ENCODE measurements at regions not wholly inside any gene's neighbourhood (a gene's known extent, or its start where the extent isn't known, plus 50 kb on each side); places are given as distances from the start of the nearest gene placed in this dataset.
A peak's percentile ranks its signal among the peaks of the same experiment; 100 is the strongest.

DNA sequence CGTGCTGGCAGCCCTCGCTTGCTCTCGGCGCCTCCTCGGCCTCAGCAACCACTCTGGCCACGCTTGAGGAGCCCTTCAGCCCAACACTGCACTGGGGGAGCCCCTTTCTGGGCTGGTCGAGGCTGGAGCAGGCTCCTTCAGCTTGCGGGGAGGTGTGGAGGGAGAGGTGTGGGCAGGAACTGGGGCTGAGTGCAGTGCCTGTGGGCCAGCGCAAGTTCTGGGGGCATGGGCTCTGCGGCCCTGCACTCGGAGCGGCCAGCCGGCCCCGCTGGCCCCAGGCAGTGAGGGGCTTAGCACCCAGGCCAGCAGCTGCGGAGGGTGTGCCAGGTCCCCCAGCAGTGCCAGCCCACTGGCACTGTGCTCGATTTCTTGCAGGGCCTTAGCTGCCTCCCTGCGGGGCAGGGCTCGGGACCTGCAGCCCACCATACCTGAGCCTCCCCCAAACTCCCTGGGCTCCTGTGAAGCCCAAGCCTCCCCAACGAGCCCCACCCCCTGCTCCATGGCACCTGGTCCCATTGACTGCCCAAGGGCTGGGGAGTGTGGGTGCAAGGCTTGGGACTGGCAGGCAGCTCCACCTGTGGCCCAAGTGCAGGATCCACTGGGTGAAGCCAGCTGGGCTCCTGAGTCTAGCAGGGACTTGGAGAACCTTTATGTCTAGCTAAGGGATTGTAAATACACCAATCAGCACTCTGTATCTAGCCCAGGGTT is 556.8 kb downstream of the GABRG1 start:
- no peaks in the 10 kb centered on the region for H3K36me3 ChIP-seq
- DNase-seq = peak in 1 of 4 donors; percentile 47
- TF ChIP-seq, protein P1, sequence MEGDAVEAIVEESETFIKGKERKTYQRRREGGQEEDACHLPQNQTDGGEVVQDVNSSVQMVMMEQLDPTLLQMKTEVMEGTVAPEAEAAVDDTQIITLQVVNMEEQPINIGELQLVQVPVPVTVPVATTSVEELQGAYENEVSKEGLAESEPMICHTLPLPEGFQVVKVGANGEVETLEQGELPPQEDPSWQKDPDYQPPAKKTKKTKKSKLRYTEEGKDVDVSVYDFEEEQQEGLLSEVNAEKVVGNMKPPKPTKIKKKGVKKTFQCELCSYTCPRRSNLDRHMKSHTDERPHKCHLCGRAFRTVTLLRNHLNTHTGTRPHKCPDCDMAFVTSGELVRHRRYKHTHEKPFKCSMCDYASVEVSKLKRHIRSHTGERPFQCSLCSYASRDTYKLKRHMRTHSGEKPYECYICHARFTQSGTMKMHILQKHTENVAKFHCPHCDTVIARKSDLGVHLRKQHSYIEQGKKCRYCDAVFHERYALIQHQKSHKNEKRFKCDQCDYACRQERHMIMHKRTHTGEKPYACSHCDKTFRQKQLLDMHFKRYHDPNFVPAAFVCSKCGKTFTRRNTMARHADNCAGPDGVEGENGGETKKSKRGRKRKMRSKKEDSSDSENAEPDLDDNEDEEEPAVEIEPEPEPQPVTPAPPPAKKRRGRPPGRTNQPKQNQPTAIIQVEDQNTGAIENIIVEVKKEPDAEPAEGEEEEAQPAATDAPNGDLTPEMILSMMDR (IDR thresholded peaks at IDR 0.05) = no peak
- ATAC-seq = no peak
- no peak overlapping the region for H3K27ac ChIP-seq
- H3K4me1 ChIP-seq = no peaks in the 10 kb centered on the region
- intact Hi-C loops (cut with DNase I) = no loop called here
- no peaks in the 10 kb centered on the region for H3K27me3 ChIP-seq
- peaks cover 0 to 3% of the 10 kb centered on the region in 2 donors for H3K9me3 ChIP-seq
- no peak overlapping the region for H3K4me3 ChIP-seq

DNA sequence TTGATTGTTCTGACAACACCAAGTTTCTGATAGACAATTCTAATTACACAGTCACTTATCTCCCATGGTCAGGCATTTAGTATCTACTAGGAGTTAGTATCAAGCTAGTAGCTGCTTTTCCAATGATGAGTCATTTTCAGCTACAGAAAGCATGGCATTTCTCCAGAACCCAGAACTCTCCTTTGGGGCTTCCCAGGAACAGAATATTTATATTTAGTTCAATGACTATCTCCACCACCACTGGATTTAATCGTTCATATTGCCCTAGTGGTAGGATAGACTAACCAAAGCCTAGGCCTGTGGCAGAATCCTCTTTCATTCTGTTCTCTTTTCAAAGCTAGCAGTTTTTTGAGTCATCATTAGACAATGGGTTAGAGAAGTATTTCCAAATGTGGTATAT is 569.4 kb downstream of the GABRG1 start:
- Histone ChIP-seq H3K4me1 (no peaks in the 10 kb centered on the region), H3K27ac (no peak overlapping the region), H3K4me3 (no peak overlapping the region), H3K9me3 (no peaks in the 10 kb centered on the region), H3K36me3 (no peaks in the 10 kb centered on the region), H3K27me3 (no peaks in the 10 kb centered on the region)
- DNase-seq (no peak), ATAC-seq (no peak)
- intact Hi-C loops (cut with DNase I) = no loop called here
- TF ChIP-seq, protein P1 (IDR thresholded peaks at IDR 0.05) = no peak

DNA sequence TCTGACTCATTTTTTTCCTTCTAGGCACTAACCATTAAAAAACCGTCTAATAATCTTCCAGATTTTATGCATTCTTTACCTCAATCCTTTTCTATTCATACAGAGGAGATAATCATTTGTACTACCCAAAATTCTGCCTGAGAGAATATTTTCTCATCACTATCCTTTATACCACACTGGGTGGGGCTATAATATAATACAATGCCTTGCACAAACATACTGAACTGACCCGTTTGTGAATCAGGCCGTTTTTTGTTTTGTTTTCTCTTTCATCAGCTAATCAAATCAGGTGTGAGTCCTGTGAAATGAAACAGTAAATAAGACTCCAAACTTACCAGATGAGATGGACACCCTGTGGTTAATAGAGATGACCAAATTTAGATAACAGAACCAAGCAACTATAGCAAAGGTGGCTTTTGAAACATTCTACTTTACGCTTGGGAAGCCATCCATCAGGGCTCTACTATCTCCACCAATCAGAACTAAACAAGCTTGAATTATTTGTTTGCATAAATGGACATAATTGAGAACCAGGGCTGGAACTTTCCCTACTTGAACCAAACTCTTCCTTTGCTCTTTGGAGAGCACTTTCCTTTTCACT is 573.0 kb downstream of the GABRG1 start:
- ATAC-seq = no peak
- no peaks in the 10 kb centered on the region for H3K9me3 ChIP-seq
- DNase-seq = peak in 1 of 4 donors; percentile 17
- no peak overlapping the region for H3K4me3 ChIP-seq
- no peaks in the 10 kb centered on the region for H3K27me3 ChIP-seq
- H3K36me3 ChIP-seq = no peaks in the 10 kb centered on the region
- H3K4me1 ChIP-seq = no peaks in the 10 kb centered on the region
- H3K27ac ChIP-seq = no peak overlapping the region
- TF ChIP-seq, protein P1 (IDR thresholded peaks at IDR 0.05) = no peak
- intact Hi-C loops (cut with DNase I) = no loop called here

DNA sequence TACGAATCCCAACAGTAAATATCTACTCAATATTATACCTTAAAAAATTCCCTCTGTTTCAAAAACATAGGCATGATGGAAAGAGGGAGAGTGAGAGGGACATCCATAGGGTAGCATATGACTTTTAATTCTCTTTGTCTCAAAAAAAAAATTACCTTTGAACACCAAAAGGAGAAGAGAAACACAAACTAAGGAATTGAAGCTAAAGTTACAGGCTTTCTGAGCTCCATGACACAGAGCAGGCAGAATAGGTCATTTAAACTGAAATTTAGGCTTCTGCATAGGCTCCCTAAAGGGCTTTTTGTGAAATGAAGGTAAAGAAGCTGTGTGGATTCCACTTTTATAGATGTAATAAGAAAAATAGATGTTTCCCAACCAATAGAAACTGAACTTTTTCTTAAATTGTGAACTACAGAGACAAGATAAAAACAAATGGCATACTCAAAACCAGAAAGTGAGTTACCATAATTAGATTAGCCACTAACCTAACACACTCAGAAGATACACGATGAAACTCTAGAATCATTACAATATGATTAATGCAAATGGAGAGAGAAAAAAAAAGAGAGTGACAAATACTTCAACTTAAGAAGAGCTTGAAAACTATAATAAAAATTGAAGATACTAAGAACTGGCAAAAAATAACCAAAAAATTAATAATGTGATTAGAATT is 584.6 kb downstream of the GABRG1 start:
- H3K9me3 ChIP-seq = peaks cover 0 to 9% of the 10 kb centered on the region in 2 donors

More for the DNA sequence above, 584.6 kb downstream of the GABRG1 start:
- intact Hi-C loops (cut with DNase I) = no loop called here
- no peak for ATAC-seq
- no peaks in the 10 kb centered on the region for H3K36me3 ChIP-seq
- no peaks in the 10 kb centered on the region for H3K4me1 ChIP-seq
- TF ChIP-seq, protein P1 (IDR thresholded peaks at IDR 0.05) = no peak
- DNase-seq = no peak
- no peaks in the 10 kb centered on the region for H3K27me3 ChIP-seq
- H3K4me3 ChIP-seq = no peak overlapping the region
- no peak overlapping the region for H3K27ac ChIP-seq

Data from left lung (tissue), 4 donors.